ENCODE measurements at regions not wholly inside any gene's neighbourhood (a gene's known extent, or its start where the extent isn't known, plus 50 kb on each side); places are given as distances from the start of the nearest gene placed in this dataset.

GRCh38 chr12:102593134-102593533 lies 112.8 kb upstream of the IGF1 start:
- no peaks in the 10 kb centered on the region for H3K4me1 ChIP-seq (ENCODE audit: low read depth)
- no peaks in the 10 kb centered on the region for H3K36me3 ChIP-seq
- H3K27me3 ChIP-seq: no peaks in the 10 kb centered on the region
- TF ChIP-seq CTCF (IDR thresholded peaks at IDR 0.05; ENCODE audit: low read depth, low read length): no peak
- H3K27ac ChIP-seq: no peak overlapping the region
- no peak overlapping the region for H3K4me3 ChIP-seq
- H3K9me3 ChIP-seq (ENCODE audit: low read depth): no peaks in the 10 kb centered on the region
- no peak for DNase-seq (ENCODE audit: low read depth in 1 of 2, low spot score in 1 of 2)

GRCh38 chr12:102592134-102592533 lies 111.8 kb upstream of the IGF1 start:
- H3K36me3 ChIP-seq: no peaks in the 10 kb centered on the region
- H3K27ac ChIP-seq: no peak overlapping the region
- no peaks in the 10 kb centered on the region for H3K27me3 ChIP-seq
- DNase-seq (ENCODE audit: low read depth in 1 of 2, low spot score in 1 of 2): no peak
- H3K9me3 ChIP-seq (ENCODE audit: low read depth): no peaks in the 10 kb centered on the region
- no peak overlapping the region for H3K4me3 ChIP-seq
- no peaks in the 10 kb centered on the region for H3K4me1 ChIP-seq (ENCODE audit: low read depth)
- TF ChIP-seq CTCF (IDR thresholded peaks at IDR 0.05; ENCODE audit: low read depth, low read length): no peak

- DNase-seq (ENCODE audit: low read depth in 1 of 2, low spot score in 1 of 2): no peak
- H3K9me3 ChIP-seq (ENCODE audit: low read depth): no peaks in the 10 kb centered on the region
- TF ChIP-seq CTCF (IDR thresholded peaks at IDR 0.05; ENCODE audit: low read depth, low read length): no peak
These were observed 92.9 kb upstream of the IGF1 start for GRCh38 chr12:102573237-102573636.

GRCh38 chr12:102571889-102572288 lies 91.5 kb upstream of the IGF1 start:
- Histone ChIP-seq H3K36me3 (no peaks in the 10 kb centered on the region), H3K27me3 (no peaks in the 10 kb centered on the region), H3K4me3 (no peak overlapping the region), H3K9me3 (ENCODE audit: low read depth) (no peaks in the 10 kb centered on the region), H3K27ac (no peak overlapping the region), H3K4me1 (ENCODE audit: low read depth) (no peaks in the 10 kb centered on the region)
- no peak for DNase-seq (ENCODE audit: low read depth in 1 of 2, low spot score in 1 of 2)
- no peak for TF ChIP-seq CTCF (IDR thresholded peaks at IDR 0.05; ENCODE audit: low read depth, low read length)

More at GRCh38 chr12:102573237-102573636, 92.9 kb upstream of the IGF1 start:
- H3K4me3 ChIP-seq: no peak overlapping the region
- H3K36me3 ChIP-seq: no peaks in the 10 kb centered on the region
- H3K27me3 ChIP-seq: no peaks in the 10 kb centered on the region
- no peak overlapping the region for H3K27ac ChIP-seq
- no peaks in the 10 kb centered on the region for H3K4me1 ChIP-seq (ENCODE audit: low read depth)

- no peak for TF ChIP-seq CTCF (IDR thresholded peaks at IDR 0.05; ENCODE audit: low read depth, low read length)
- Histone ChIP-seq H3K4me1 (ENCODE audit: low read depth) (no peaks in the 10 kb centered on the region), H3K27me3 (no peaks in the 10 kb centered on the region), H3K27ac (no peak overlapping the region), H3K36me3 (no peaks in the 10 kb centered on the region), H3K9me3 (ENCODE audit: low read depth) (no peaks in the 10 kb centered on the region), H3K4me3 (no peak overlapping the region)
- no peak for DNase-seq (ENCODE audit: low read depth in 1 of 2, low spot score in 1 of 2)
These were observed 89.9 kb upstream of the IGF1 start for GRCh38 chr12:102570256-102570655.

- TF ChIP-seq CTCF (IDR thresholded peaks at IDR 0.05; ENCODE audit: low read depth, low read length): no peak
- Histone ChIP-seq H3K36me3 (no peaks in the 10 kb centered on the region), H3K27ac (no peak overlapping the region), H3K27me3 (no peaks in the 10 kb centered on the region), H3K4me3 (no peak overlapping the region), H3K9me3 (ENCODE audit: low read depth) (no peaks in the 10 kb centered on the region), H3K4me1 (ENCODE audit: low read depth) (no peaks in the 10 kb centered on the region)
- DNase-seq (ENCODE audit: low read depth in 1 of 2, low spot score in 1 of 2): no peak
These were observed 89.4 kb upstream of the IGF1 start for GRCh38 chr12:102569803-102570202.

Measured in cardiac muscle cell (in vitro differentiated cells and primary cell).